Raji (cell line): ENCODE measurements at regions not wholly inside any gene's neighbourhood (a gene's known extent, or its start where the extent isn't known, plus 50 kb on each side); places are given as distances from the start of the nearest gene placed in this dataset.

Experiments
- POLR2A ChIP-seq: IDR thresholded peaks from 2 replicates; pipeline ENCODE4 v1.6.1; 2011; ENCODE audit warnings: low read depth, low read length, control low read depth; ENCODE audit not compliant: insufficient read depth

DNA sequence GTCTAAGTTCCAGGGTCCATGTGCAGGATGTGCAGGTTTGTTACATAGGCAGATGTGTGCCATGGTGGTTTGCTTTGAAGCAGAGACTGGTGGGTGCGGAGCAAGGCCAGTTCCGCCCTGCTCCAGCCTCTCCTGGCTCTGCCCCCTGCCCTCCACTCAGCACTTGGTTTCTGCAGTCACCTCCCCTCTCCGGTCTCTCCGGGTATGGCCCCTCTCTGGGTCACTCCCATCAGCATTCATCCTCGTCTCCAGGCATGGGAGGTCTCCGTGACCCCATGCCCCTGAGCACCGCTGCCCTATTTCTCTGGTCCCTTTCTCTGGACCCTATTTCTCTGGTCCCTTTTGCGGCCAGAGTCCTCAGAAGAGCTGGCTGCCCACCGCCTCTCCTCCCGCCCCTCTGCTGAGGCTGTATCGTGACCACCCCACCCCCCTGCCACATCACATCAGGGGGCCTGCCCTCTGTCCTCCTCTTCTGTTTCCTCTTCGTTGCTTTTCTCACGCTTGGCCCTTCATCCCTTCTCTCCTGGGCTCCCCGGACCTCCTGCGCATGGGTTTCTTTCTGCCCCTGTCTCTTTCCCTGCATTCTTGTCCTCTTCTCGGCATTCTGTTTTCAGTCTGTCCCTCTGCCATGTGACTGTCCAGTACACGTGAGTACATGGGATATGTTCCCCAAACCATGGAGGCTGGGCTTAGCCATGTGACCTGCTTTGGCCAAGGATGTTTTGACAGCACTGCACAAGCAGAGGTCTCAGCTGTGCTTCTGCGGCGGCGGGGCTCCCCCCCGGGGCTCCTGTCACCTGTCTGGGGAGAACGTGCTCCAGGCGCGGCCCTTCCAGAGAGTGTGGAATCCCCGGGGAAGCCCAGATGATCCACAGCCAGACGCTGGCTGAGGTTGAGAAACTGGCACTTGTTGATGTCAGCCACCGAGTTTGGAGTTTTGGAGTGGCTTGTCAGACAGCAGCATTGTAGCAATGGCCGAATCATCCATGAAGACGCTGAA is 54.4 kb upstream of the C1orf174 start:
- no peak for TF ChIP-seq POLR2A

- TF ChIP-seq POLR2A = no peak
These were observed 55.2 kb upstream of the C1orf174 start for GRCh38 chr1:3955196-3955772.

DNA sequence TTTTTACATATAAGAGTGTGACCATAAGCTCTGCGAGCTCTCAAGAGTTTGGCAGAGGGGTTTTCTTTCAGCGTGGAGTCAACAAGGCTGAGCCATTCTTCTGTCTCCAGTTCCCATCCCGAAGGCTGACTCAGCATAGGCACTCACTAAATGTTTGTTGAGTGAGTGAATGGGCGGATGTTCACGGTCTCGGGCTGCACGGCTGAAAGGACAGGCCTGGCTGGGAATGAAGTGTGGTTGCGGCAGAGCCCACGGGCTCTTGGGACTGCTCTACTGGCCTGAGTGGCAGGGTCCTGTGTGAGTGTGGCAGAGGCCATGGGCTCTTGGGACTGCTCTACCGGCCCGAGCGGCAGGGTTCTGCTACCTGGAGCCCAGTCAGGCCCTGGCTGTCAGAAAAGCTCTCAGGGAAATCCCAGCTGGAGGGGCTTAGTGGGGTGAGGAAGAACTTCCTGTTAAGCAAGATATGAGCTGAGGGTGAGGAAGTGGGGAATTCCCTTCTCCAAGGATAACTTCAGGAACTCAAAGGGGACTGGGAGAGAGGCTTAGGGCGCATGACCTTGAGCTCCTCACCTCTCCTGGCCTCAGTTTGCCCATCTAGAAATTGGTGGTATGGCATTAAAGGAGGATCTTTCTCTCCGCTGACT is 56.6 kb upstream of the C1orf174 start:
- no peak for TF ChIP-seq POLR2A

- TF ChIP-seq POLR2A = no peak
These were observed 59.3 kb upstream of the C1orf174 start for GRCh38 chr1:3959361-3959760.

GRCh38 chr1:3963554-3963953 is 63.5 kb upstream of the C1orf174 start:
- TF ChIP-seq POLR2A = no peak

DNA sequence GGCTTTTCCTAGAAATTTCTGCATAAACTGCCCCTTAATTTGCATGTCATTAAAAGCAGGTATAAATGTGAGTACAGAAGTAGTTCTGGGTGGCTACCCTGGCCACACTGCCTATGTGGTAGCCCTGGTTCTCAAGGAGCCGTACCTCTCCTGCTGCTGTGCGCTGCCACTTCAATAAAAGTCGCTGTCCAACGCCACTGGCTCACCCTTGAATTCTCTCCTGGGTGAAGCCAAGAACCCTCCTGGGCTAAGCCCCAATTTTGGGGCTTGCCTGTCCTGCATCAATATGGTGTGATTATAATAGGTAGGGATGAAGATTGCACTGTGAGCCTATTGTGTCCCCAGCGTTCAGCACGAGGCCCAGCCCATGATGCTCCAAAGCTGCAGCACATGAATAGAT is 65.6 kb upstream of the C1orf174 start:
- no peak for TF ChIP-seq POLR2A

DNA sequence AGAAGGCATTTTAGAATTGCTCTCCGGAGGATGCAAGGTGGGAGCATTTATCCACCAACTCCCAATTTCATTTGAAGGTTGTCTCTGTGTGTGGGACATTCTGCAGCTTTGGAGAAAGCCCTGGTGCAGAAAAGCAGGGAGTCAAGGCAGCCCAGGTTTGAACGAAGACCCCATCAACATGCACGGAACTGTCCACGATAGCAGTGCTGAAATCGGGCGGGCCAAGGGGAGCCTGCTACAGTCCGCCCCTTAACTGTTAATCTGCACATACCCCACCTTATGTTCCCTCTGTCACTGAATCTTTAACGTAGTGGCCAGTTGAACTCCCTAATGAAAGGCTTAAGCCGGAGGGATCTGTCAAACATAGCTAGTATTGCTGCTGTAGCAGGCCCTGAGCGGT is 68.8 kb upstream of the C1orf174 start:
- no peak for TF ChIP-seq POLR2A

DNA sequence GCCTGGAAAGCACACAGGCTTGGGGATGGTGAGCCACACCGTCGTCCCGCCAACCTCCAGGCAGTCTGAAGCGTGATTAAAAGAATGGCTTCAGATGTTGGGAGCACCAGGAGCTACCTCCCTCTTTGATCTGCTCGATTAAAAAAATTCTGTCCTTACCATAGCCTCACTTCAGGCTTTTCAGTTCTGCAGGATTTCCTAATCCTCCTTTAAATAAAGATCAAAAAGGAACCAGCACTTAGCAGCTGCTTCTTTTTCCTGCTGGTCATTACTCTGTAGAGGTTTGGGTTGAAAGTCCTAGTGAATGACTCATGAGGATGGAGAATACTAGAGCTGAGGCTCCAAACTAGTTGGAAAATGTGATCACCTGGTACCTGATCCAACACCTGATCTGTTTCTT is 71.9 kb upstream of the C1orf174 start:
- TF ChIP-seq POLR2A = no peak

DNA sequence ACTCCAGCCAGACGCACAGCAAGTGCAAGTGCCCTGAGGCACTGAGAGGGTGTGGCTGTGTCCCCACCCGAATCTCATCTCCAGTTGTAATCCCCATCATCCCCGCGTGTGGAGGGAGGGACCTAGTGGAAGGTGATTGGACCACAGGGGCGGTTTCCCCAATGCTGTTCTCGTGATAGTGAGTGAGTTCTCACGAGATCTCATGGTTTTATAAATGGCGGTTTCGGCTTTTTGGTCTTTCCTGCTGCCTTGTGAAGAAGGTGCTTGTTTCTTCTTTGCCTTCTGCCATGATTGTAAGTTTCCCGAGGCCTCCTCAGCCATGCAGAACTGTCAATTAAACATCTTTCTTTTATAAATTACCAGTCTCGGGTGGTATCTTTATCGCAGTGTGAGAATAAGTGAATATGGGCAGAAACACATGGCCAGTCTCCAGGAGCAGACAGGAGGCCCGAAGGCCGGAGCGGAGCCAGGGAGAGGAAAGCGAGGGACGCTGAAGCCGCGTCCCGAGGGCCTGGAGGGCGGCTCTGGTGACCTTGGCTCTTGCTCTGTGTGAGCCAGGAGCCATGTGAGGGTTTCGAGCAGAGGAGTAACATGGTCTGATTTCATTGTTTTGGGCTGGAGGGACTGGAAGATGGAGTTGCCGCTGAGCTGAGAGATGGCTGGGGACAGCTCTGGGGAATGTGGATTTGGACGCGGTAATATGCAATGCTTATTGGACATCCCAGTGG is 76.0 kb upstream of the C1orf174 start:
- no peak for TF ChIP-seq POLR2A

- no peak for TF ChIP-seq POLR2A
These were observed 76.7 kb upstream of the C1orf174 start for GRCh38 chr1:3976821-3977220.

DNA sequence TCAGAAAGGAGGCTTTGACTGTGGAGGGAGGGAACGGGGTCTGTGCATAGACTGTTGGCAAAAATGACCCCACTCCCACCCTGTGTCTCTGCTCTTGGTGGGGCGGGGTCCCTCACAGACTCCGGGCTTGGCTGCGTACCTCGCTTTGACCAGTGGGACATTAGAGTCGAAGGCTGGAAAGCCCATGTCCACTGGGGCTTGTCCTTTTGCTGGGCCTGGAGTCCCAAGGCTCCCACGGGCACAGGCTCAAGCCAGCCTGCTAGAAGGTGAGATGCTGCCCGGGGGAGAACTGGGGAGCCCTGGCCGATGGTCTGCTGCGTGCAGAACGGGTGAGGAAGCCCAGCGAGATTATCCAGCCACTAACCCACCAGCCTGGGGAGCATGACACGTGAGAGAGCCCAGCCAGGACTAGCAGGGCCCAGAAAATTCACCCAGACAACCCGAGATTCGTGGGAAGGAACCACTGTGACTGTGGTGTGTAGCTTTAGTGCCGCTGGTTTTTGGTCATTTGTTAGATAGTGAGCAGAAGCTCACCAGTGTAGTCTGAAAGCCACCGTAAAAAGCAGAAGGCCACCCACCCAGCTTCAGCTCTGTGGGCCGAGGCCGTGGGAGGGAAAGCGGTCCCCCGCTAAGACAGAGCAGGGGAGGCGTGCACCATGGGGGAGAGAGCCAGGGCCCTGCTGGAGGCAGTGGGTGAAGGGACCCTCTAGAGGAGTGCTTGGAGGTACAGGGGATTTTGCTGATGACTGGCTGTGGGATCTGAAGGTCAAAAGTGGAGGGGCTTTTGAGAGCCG is 78.3 kb upstream of the C1orf174 start:
- TF ChIP-seq POLR2A = no peak

DNA sequence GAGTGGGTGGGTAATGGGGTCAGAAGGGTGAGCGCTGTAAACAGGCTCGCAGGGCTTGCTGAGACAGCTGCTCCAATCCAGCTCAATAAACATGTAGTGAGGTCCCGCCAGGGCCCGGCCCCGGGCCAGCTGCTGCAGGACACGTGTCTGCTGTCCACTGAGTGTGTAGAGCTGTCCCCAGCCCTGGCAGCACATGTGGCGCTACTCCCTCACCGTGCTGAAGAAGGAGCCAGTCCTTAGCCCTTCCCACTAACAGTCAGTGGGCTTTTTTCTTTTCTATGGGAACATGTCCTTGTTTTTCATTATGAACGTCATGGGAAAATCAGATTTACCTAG is 78.9 kb upstream of the C1orf174 start:
- TF ChIP-seq POLR2A = no peak

GRCh38 chr1:3981261-3981660 is 81.2 kb upstream of the C1orf174 start:
- no peak for TF ChIP-seq POLR2A

GRCh38 chr1:3981746-3982505 is 81.9 kb upstream of the C1orf174 start:
- no peak for TF ChIP-seq POLR2A

DNA sequence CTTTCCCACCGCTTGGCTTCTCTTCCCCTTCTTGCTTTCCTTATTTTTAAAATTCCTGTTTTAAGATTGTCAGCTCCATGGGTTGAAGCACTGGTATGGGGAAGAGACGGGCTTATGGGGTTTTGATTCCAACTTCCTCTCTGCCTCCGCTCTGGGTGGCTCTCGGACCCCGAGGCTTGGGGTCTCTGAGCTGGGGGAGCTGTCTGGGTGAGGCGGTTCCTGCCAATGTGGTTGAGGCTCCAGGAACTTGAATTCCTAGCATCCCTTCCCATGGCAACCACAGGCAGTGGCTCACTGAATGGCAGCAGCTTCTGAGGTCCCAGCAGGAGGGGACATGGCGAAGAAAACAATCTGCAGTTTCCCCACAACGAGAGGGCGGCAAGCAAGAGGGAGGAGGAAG is 83.1 kb upstream of the C1orf174 start:
- TF ChIP-seq POLR2A = no peak

- TF ChIP-seq POLR2A = no peak
These were observed 84.5 kb upstream of the C1orf174 start for GRCh38 chr1:3984586-3984985.
